HG03439 (cell line): ENCODE measurements at regions not wholly inside any gene's neighbourhood (a gene's known extent, or its start where the extent isn't known, plus 50 kb on each side); places are given as distances from the start of the nearest gene placed in this dataset.

Experiments used
- ATAC-seq: cut with Tn5 transposase; IDR thresholded peaks from one replicate; pipeline ENCODE4 v1.9.1; 2021; ENCODE audit warnings: mild to moderate bottlenecking, moderate library complexity; ENCODE audit not compliant: unreplicated experiment

DNA sequence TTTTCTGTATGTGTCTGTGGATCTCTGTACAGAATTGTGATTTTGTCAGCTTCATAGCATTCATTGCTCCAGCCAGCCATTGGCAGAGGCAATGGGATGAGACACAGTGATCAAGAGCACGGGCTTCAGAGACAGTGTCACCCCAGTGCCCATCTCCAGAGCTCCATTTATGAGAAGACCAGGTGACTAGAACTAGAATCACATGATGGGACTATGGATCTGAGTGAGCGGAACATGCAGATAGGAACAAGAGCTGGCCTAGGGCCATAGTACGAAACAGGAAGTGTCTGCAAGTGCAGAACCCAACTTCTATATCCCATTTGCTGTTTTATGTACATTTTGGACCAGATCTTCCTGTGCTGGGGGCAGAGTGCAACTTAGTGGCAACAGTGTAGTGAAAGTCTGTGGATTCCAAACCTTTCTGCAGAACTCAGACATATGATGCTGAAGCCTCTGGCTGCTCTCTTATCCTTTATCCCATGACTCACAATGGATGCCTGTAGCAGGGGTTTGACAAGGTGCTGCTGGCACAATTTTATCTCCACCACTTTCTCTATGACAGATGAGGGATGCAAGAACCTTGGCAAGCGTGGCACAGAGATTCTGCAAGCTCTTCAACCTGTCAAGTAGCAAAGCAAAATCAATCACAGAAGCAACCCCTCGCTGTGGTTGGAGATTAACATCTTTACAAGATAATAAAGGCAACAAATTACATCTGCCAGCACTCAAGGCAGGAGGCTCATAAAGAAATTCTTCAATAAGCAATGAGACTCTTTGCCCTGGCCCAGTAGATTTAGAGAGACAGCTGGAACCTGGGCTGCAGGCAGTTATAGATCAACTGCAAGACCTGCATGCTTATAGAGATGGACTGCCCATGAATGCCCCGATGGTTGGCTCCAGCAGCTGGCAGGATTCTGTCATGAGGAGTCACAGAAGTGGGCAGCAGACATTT is 681.3 kb downstream of the TNS3 start:
- no peak for ATAC-seq

DNA sequence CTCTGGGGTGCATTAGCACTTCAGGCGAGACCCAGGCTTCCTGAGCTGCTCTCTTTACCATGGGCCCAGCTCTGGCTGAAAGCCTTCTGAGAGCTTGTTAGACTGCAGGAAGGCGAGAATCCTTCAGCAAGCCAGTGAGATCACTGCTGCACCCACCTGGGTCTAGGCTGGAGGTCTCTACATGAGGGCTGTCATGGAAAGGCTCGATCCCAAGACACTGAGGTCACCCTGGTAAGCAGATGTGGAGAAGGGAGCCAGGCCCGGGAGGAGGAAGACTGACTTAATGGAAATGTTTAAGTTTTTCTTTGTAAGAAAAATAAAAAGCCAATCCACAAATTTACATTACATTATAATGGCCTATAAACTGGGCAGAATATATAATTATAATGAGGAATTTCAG is 684.5 kb downstream of the TNS3 start:
- no peak for ATAC-seq

GRCh38 chr7:46886669-46887374 is 695.1 kb downstream of the TNS3 start:
- no peak for ATAC-seq

DNA sequence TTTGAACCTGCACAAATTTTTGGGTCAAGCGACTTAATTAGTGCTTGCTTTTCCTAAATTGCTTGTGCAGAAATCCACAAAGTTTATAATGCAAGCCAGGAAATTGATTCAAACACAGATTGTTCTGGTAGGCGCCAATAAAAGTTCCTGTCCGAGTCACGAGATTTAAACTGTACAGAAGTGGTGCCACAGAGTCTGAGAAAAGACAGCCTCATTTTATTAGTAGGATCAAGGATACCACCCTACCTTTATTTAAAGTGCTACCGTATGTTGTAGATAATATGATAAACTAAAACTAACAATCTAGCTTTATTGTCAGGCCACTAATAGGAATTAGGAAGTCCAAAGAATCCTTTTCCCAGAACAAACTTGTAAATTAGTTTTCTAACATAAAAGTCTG is 696.7 kb downstream of the TNS3 start:
- no peak for ATAC-seq

GRCh38 chr7:46881507-46882127 is 700.3 kb downstream of the TNS3 start:
- ATAC-seq: no peak

DNA sequence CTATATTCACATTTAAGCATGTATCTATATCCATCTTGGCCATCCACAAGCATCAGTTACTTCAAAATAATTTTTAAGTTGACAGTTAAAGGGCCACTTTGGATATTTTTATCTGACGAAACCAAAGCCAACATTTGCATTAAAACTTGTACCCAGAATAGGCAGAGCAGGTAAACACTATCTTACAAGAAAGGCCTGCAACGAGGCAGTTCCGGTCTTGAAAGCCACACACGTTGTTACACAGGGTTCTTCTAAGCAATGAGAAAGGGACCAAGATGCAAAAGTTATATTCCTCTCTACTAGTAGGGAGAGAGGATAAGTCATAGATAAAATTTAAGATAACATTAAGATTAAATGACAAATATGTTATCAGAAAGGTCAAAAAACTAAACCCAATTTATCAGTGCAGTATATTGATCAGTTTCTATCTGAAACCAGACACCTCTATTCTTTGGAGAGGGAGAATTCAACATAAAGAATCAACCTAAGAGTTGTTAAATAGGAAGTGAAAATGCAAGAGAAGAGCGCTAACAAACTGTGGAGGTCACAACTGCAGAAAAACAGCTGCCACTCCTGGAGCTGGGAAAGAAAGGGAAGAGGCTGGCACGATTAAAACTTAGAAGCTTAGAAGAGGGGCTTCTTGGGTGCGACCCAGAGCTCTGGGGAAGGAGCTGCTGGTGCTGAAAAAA is 701.3 kb downstream of the TNS3 start:
- ATAC-seq: no peak

DNA sequence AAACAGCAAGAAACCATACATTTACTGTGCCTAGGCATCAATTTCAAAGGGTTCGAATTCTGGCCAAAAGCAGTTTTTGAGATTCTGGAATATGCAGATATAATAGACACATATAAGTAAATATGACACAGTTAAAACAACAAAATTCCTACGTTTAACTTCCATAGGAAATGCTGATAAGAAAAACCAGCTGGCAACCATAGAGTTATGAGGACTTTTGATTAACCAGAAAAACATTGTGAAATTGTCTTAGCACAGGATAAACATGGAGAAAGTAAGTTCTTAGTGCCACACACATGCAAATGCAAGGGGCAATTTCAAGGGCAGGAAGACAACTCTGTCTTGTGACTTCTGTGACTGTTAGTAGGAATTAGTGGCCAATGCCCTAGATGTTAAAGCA is 702.1 kb downstream of the TNS3 start:
- ATAC-seq: no peak

DNA sequence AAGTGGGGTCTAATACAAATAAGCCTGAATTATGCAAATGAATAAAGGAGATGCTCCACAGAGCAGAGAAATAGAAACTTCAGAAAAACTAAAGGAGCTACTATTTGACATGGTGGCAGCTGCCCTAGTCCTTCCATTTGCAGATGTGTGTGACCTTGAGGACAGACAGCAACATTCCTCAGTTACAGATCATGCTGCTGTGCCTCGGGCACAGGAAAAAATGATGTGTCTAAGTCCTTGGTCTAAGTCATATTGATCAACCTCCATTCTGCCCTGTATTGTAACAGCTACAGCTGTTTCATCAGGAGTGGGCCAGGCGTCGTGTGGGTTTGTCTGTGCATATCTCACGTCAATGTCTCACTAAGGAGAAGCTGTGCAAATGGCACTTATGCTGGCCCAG is 710.4 kb downstream of the TNS3 start:
- ATAC-seq: no peak

GRCh38 chr7:46864716-46865115 is 717.2 kb downstream of the TNS3 start:
- ATAC-seq: no peak

GRCh38 chr7:46859963-46860475 is 721.9 kb downstream of the TNS3 start:
- ATAC-seq: no peak

- no peak for ATAC-seq
These were observed 726.1 kb downstream of the TNS3 start for GRCh38 chr7:46855851-46856250.

DNA sequence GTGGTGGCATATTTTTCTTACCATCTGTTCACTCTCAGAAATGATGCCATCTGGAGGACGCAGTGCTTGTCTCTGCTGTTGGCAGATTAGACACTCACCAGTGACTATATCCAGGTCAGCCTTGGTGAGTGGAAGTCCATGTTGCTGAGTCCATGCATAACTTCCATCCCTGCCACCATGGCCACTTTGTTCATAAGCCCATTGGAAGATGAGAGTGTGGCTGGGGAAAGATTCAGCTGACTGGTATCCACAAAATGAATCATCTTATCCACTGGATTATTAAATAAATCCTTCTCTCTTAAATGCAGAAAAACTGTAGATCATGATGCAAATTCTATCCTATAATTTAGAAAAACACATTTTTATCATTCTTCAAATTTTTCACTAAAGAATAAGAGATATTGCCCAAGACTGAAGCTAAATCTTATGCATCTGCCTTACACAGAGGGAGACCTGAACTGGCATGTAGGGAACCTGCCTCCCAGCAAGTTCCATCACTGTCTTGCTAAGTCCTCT is 726.9 kb downstream of the TNS3 start:
- ATAC-seq: no peak

GRCh38 chr7:46853451-46853850 is 728.5 kb downstream of the TNS3 start:
- no peak for ATAC-seq

DNA sequence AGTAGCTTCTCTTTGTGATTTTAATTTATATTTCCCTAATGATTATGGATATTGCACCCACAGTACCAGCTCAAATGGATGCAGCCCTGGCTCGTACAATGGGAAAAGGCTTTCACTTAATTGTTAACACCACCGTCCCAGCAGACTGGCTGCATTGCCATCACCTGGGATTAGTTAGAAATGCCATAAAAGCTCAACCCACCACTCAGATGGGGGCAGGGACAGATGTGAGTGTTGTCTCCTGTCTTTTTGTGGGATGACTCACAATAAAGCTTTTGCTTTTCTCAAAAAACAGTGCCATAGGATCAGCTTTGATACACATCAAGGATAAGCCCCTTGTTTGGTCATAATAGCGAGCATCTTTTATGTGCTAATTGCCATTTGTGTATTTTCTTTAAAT is 729.1 kb downstream of the TNS3 start:
- ATAC-seq: no peak

GRCh38 chr7:46850563-46851330 is 731.2 kb downstream of the TNS3 start:
- ATAC-seq: no peak

GRCh38 chr7:46848944-46849343 is 733.0 kb downstream of the TNS3 start:
- ATAC-seq: no peak

DNA sequence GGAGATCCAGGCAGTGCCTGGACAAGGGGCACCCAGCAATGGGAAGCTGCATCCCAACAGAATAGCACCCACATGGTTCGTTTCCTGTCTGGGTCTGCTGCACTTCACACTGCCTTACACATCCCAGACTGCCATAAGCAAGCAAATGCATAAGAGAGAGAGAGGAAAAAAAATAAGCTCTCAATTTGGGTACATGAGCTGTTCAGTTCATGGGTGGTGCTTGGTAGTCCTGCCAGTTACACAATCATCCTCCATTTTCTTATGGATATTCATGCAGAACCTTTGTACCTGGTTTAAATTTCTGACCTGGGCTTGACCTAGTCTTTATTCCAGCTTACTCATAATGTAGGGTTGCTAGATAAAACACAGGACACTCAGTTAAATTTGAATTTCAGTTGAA is 733.6 kb downstream of the TNS3 start:
- ATAC-seq: no peak

DNA sequence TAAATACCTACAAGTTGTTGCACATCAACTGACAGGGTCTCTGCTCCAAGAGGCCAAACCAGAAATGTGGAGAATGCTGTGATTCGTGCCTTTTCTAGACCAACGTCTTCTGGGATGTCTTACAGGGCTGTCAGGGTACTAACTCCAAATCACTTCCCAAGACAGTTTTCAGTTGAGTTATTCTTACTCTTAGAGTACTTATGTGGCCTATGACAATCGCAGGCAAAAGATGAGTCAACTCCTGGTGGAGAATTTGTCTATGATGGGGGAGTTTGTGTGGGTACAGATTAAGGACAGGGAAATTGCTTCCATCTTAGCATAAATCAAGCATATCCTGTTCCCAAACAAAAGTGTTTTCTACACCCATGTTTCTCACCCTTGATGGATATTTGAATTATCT is 734.8 kb downstream of the TNS3 start:
- no peak for ATAC-seq

DNA sequence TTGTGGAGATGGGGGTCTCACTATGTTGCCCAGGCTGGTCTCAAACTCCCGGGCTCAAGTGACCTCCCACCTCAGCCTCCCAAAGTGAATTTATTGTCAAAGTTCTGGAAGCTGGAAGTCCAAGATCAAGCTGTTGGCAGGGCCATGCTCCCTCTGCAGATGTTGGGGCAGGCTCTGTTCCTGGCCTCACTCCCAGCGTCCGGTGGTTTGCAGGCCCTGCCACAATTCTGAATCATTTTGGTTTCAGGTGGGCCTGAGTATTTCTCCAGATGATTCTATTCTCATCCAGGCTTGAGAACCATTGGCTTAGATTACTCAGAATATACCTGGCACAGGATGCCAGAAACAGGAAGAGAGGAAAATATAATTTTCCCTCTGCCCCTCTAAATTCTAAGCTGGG is 737.4 kb downstream of the TNS3 start:
- ATAC-seq: no peak

DNA sequence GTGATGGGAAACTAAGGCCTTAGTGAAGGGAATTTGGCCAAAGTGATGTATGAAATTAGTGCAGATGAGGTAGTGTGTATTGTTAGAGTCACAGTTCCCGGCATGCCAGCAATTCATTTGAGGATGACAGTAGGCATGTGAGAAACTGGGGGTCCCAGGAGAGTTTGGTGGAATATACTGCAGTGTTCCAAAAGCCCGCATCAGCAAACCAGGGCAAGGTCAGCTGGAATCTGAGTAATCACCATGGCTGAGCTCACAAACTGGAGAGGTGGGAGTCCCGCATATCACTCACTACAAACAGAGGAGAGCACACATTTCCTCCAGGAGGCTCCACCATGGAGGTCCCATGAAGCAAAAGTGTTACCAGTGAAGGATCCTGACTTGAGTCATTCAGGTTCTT is 740.7 kb downstream of the TNS3 start:
- ATAC-seq: no peak
